Bone marrow (tissue), 2 donors: ENCODE measurements at regions not wholly inside any gene's neighbourhood (a gene's known extent, or its start where the extent isn't known, plus 50 kb on each side); places are given as distances from the start of the nearest gene placed in this dataset.
"Not testable (repeated sequence)": the region's sequence is repeated elsewhere in the genome, so short reads cannot be mapped to it uniquely, and the experiment has no call there.

Experiments
- DNase-seq, 2 donors: peaks; one replicate each; lab custom pipeline; 2025; lab: John Stamatoyannopoulos, UW

DNA sequence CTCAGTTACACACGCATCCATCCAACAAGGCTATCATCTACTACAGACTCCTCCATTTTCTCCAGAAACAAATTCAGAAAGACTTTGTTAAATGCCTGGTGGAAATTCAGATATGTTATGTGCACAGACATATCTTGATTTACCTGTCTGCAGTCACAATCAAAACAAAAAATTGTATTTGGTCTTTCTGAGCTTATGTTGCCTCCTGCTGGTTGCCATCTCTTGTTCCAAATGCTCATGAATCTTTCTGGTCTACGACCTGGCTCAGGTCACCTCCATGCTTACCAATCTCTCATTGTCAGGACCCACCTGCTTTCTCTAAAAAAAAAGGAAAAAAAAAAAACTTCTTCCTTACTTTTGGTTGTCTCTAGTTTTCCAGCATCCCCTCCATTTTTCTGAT lies 169.2 kb upstream of the PLXNC1 start:
- no peak for DNase-seq

- no peak for DNase-seq
Observed at GRCh38 chr12:93980711-93981110, 167.7 kb upstream of the PLXNC1 start.

GRCh38 chr12:93981411-93981810 lies 167.0 kb upstream of the PLXNC1 start:
- DNase-seq: no peak

- DNase-seq: peak in 1 of 2 donors; percentile 87
Observed at GRCh38 chr12:93982771-93983315, 165.5 kb upstream of the PLXNC1 start.

DNA sequence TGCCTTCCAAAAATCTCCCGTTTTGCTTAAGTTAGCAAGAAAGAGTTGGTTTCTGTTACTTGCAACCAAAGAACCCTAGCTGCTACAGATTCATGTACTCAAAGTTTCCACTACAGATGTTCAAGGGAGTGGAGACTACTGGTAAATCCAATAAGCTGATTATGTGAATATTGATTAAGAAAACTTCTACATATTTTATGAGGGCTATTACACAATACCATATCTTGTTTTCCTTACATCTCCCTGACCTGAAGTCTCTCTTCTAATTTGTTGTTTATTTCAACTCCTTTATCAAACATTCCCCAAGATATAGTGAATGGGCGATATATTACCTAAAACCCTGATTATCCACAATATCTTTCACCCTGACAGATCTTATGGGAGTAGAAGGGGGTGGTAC lies 164.4 kb upstream of the PLXNC1 start:
- no peak for DNase-seq

GRCh38 chr12:93989949-93990348 lies 158.4 kb upstream of the PLXNC1 start:
- no peak for DNase-seq

GRCh38 chr12:93990832-93991803 lies 157.3 kb upstream of the PLXNC1 start:
- DNase-seq: no peak

- DNase-seq: no peak
Observed at GRCh38 chr12:93991829-93992461, 156.4 kb upstream of the PLXNC1 start.

- no peak for DNase-seq
Observed at GRCh38 chr12:93994721-93995120, 153.7 kb upstream of the PLXNC1 start.

DNA sequence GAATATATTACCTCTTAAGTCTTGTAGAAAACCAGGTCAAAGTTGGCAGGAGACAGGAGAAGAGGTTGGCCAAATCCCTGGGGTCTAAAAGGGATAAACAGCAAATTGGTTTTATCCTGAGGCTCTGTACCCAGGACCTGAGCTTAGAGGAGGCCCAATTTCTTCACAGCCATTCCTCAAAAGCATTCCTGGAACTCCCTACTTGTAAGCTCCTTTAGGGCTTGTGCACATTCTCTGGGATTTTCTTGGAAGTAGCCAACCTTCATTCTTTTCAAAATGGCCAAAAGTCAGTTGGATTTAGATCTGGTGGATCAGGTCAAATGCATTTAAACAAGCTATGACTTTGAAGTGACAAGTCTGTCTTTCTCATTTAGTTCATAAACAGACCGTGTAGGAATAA lies 152.1 kb upstream of the PLXNC1 start:
- no peak for DNase-seq

- DNase-seq: no peak
Observed at GRCh38 chr12:94001691-94002090, 146.7 kb upstream of the PLXNC1 start.

GRCh38 chr12:94002925-94003324 lies 145.5 kb upstream of the PLXNC1 start:
- DNase-seq: not testable (repeated sequence)

GRCh38 chr12:94007833-94008232 lies 140.5 kb upstream of the PLXNC1 start:
- DNase-seq: not testable (repeated sequence)

DNA sequence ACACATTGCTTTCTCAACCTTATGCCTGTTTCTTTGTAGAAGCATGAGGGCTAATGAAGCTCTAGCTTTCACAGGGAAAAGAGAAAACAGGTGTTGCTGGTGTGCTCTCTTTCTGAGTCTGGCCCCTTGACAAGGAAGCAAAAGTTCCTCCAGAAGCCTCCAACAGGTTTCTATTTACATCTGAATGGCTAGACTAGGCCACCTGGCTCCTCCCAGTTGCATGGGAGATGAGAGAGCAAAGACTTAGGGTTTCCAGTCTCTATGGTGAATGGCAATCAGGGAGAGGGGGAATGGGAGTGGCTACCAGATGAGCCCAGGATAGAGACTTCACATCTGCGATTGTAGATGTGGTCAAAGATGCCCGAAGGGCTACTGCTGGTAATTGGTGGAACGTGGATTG lies 138.1 kb upstream of the PLXNC1 start:
- no peak for DNase-seq

DNA sequence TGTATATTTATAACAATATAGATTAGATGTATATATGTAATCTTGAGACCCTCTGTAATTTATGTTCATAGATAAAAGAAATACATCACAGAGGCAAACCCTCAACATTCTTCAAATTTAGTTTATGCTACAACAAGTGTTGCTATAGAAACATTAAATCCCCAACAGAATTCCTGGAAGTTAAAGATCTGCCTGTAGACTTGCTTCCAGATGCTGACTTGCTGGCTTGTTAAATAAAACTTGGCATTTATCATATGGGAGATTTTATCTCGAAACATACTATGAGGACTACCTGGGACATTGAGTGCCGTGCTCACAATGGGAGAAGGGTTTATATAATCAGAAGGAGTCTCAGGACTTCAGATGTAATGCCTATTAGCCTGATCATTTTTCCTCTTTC lies 136.3 kb upstream of the PLXNC1 start:
- DNase-seq: no peak

GRCh38 chr12:94012590-94012989 lies 135.8 kb upstream of the PLXNC1 start:
- peak in 1 of 2 donors; percentile 73 for DNase-seq

GRCh38 chr12:94017247-94017646 lies 131.1 kb upstream of the PLXNC1 start:
- not testable (repeated sequence) for DNase-seq

GRCh38 chr12:94020335-94020734 lies 128.0 kb upstream of the PLXNC1 start:
- DNase-seq: no peak

GRCh38 chr12:94023879-94024278 lies 124.5 kb upstream of the PLXNC1 start:
- no peak for DNase-seq

DNA sequence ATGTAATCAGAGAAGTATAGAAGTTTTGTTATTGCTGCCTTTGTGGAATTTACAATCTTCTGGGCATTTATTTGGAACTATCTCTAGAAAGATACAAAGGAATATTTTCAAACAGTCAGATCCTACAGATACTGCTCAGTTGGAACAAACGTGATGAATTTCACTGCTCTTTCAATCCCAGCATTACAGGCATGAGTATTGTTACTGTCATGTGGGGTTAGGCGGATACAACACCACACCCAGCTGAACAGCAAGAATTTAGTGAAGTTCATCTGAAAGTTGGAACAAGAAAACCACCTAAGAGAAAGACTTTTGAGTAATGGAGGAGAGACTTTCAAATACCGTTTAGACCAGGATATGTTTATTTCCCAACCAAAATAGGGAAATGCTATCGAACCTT lies 123.3 kb upstream of the PLXNC1 start:
- no peak for DNase-seq

- peak in 1 of 2 donors; percentile 83 for DNase-seq
Observed at GRCh38 chr12:94025756-94026155, 122.6 kb upstream of the PLXNC1 start.

DNA sequence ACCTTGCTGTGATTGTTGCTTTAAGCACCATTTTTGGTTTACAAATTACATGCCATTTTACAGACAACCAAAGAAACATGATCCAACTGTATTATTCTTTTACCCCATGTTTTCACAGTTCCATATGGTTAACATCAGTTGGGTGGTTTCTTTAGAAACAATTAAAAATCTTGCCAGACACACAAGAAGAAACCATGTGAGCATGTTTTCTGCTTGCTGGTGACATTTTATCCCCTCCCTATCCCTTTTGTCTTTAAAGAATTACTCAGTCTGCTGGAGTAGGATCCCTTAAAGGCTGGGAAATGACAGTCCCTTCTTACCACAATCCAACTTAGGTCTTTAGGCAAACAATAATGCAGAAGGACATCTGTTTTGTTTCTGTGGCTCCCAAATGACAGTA lies 121.8 kb upstream of the PLXNC1 start:
- DNase-seq: no peak

DNA sequence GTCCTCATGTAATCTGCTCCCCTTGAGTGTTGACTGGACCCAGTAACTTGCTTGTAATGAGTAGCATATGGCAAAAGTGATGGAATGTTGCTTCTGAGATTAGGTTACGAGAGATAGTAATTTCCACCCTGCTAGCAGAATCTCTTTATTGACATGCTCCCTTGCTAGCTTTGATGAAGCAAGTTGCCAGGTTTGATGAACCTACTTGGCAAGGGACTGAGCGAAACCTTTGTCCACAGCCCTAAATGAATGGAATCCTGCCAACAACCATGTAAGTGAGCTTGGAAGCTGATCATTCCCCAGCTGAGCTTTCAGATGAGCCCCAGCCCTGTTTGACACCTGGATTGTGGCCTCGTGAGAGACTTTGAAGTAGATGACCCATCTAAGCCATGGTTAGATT lies 120.8 kb upstream of the PLXNC1 start:
- no peak for DNase-seq
